ENCODE measurements at regions not wholly inside any gene's neighbourhood (a gene's known extent, or its start where the extent isn't known, plus 50 kb on each side); places are given as distances from the start of the nearest gene placed in this dataset.

- no peak for TF ChIP-seq CTCF (IDR thresholded peaks at IDR 0.05; ENCODE audit: control insufficient read depth, extremely low read depth, insufficient read depth)
- no peak for DNase-seq (ENCODE audit: low read depth)
- no peak overlapping the region for H3K4me3 ChIP-seq (ENCODE audit: low read depth, low read length)
Measured at GRCh38 chr16:73354434-73354833, 306.5 kb upstream of the ZFHX3 start.

- DNase-seq (ENCODE audit: low read depth) = no peak
- no peak overlapping the region for H3K4me3 ChIP-seq (ENCODE audit: low read depth, low read length)
- no peak for TF ChIP-seq CTCF (IDR thresholded peaks at IDR 0.05; ENCODE audit: control insufficient read depth, extremely low read depth, insufficient read depth)
Measured at GRCh38 chr16:73350707-73351452, 303.0 kb upstream of the ZFHX3 start.

GRCh38 chr16:73347500-73348375, 299.8 kb upstream of the ZFHX3 start:
- H3K4me3 ChIP-seq (ENCODE audit: low read depth, low read length) = no peak overlapping the region
- DNase-seq (ENCODE audit: low read depth) = no peak
- no peak for TF ChIP-seq CTCF (IDR thresholded peaks at IDR 0.05; ENCODE audit: control insufficient read depth, extremely low read depth, insufficient read depth)

- no peak overlapping the region for H3K4me3 ChIP-seq (ENCODE audit: low read depth, low read length)
- TF ChIP-seq CTCF (IDR thresholded peaks at IDR 0.05; ENCODE audit: control insufficient read depth, extremely low read depth, insufficient read depth) = no peak
- no peak for DNase-seq (ENCODE audit: low read depth)
Measured at GRCh38 chr16:73339821-73340220, 291.9 kb upstream of the ZFHX3 start.

- no peak for TF ChIP-seq CTCF (IDR thresholded peaks at IDR 0.05; ENCODE audit: control insufficient read depth, extremely low read depth, insufficient read depth)
- no peak overlapping the region for H3K4me3 ChIP-seq (ENCODE audit: low read depth, low read length)
- DNase-seq (ENCODE audit: low read depth) = no peak
Measured at GRCh38 chr16:73337373-73338296, 289.7 kb upstream of the ZFHX3 start.
